HL-60 (cell line): ENCODE measurements at regions not wholly inside any gene's neighbourhood (a gene's known extent, or its start where the extent isn't known, plus 50 kb on each side); places are given as distances from the start of the nearest gene placed in this dataset.

Experiments used
- DNase-seq, 2 experiments: peaks; one replicate each; pipeline ENCODE4 v3.0.0-alpha.2; 2010 to 2020; ENCODE audit warnings: low read depth in 1 of 2, low spot score in 1 of 2
- H3K27ac ChIP-seq: fragments of 250-450 bp; sonication (Bioruptor Pico); replicated peaks from 2 replicates; pipeline ENCODE4 v1.5.1; 2020; ENCODE audit warnings: mild to moderate bottlenecking, moderate library complexity
- H3K27me3 ChIP-seq: fragments of 250-450 bp; sonication (Bioruptor Pico); 2 replicates; pipeline ENCODE4 v1.5.1; 2021; ENCODE audit warnings: mild to moderate bottlenecking, moderate library complexity; ENCODE audit not compliant: insufficient read depth, poor library complexity, severe bottlenecking
- H3K4me3 ChIP-seq: replicated peaks from 2 replicates; pipeline ENCODE4 v1.5.1; 2011; ENCODE audit warnings: mild to moderate bottlenecking, control low read depth, low read length; ENCODE audit not compliant: insufficient read depth
- GABPA ChIP-seq: IDR thresholded peaks from 2 replicates; pipeline ENCODE4 v1.6.1; 2012; ENCODE audit warnings: low read depth
- POLR2AphosphoS5 ChIP-seq: IDR thresholded peaks from 2 replicates; pipeline ENCODE4 v1.6.1; 2012; ENCODE audit warnings: low read depth
- REST ChIP-seq: IDR thresholded peaks from 2 replicates; pipeline ENCODE4 v1.6.1; 2012; ENCODE audit warnings: low read depth; ENCODE audit not compliant: insufficient replicate concordance
- SPI1 ChIP-seq: IDR thresholded peaks from 2 replicates; pipeline ENCODE4 v1.6.1; 2012; ENCODE audit warnings: low read depth, mild to moderate bottlenecking, borderline replicate concordance
- TF ChIP-seq, protein P1 (sequence below): IDR thresholded peaks from one replicate; pipeline ENCODE4 v1.5.1; 2011; ENCODE audit warnings: low read length, control low read depth, inconsistent platforms; ENCODE audit not compliant: insufficient read depth

DNA sequence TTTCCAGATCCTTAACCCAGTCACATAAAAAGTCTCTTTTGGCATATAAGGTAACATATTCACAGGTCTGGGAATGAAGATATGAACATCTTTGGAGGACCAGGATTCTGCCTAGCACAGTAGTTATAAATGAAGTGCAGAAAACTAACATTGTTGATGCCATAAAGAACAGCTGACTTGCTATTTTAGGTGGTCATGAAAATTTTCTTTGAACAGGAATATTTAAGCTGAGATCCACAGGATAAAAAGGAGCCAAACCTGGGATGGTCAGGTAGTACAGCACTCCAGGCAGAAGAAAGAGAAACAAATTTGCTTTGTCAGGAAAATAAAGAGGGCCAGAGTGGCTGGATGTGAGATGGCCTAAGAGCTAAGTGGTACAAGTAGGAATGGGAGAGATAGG lies 80.0 kb downstream of the CENPW start:
- Histone ChIP-seq H3K27ac (no peak overlapping the region), H3K27me3 (peaks cover 2% of the 10 kb centered on the region), H3K4me3 (no peak overlapping the region)
- no peak for DNase-seq
- TF ChIP-seq POLR2AphosphoS5 (no peak), SPI1 (no peak), GABPA (no peak), REST (no peak)
- TF ChIP-seq, protein P1, sequence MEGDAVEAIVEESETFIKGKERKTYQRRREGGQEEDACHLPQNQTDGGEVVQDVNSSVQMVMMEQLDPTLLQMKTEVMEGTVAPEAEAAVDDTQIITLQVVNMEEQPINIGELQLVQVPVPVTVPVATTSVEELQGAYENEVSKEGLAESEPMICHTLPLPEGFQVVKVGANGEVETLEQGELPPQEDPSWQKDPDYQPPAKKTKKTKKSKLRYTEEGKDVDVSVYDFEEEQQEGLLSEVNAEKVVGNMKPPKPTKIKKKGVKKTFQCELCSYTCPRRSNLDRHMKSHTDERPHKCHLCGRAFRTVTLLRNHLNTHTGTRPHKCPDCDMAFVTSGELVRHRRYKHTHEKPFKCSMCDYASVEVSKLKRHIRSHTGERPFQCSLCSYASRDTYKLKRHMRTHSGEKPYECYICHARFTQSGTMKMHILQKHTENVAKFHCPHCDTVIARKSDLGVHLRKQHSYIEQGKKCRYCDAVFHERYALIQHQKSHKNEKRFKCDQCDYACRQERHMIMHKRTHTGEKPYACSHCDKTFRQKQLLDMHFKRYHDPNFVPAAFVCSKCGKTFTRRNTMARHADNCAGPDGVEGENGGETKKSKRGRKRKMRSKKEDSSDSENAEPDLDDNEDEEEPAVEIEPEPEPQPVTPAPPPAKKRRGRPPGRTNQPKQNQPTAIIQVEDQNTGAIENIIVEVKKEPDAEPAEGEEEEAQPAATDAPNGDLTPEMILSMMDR = no peak

DNA sequence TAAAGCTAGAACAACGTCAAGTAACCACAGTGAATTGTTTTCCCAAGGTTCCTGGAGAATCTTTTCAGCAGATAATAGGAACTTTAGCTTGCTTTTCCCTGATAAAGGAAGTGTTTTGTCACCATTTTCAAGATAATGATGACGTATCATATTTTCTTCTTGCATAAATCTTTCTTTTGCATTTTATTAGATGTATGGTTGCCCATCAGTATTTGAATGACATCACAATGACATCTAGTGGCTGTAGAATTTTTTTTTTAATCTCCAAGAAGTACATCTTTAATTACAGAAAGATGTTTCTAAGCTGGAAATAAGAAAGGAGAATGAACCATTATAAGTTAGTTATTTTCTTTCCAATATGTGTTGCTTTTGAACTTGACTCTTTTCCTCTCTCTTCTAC lies 83.0 kb downstream of the CENPW start:
- TF ChIP-seq REST (no peak), GABPA (no peak), POLR2AphosphoS5 (no peak), SPI1 (no peak)
- TF ChIP-seq, protein P1 = no peak
- Histone ChIP-seq H3K27ac (no peak overlapping the region), H3K27me3 (peaks cover 2% of the 10 kb centered on the region), H3K4me3 (no peak overlapping the region)
- DNase-seq = no peak

DNA sequence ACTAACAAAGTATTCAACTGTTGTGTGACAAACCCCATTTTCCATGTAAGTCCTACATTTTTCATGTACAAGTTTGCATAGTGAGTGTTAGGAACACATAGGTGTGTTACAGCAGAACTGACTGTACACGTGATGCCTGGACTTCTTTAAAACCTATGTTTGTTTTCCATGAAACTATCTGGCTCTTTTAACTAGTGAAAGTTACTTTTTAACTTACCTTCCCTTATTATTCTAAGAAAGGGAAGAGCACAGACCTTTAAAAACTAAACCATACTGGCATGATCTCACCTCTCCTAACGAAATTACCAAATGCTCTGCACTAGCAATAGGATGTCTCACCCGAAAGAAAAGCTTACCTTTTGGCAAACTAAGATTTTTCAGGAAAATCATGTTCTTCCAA lies 87.8 kb downstream of the CENPW start:
- no peak for TF ChIP-seq POLR2AphosphoS5
- no peak for TF ChIP-seq REST
- TF ChIP-seq, protein P1 = no peak
- TF ChIP-seq GABPA = no peak
- no peak for TF ChIP-seq SPI1
- no peaks in the 10 kb centered on the region for H3K27me3 ChIP-seq
- DNase-seq = no peak
- no peak overlapping the region for H3K4me3 ChIP-seq
- no peak overlapping the region for H3K27ac ChIP-seq
